Thyroid gland (tissue), 4 donors: ENCODE measurements at regions not wholly inside any gene's neighbourhood (a gene's known extent, or its start where the extent isn't known, plus 50 kb on each side); places are given as distances from the start of the nearest gene placed in this dataset.

Experiments used
- POLR2A ChIP-seq, 2 donors: fragments of 450-650 bp; IDR thresholded peaks; one replicate each; pipeline ENCODE4 v1.6.1; 2017; ENCODE audit warnings: antibody characterized with exemption in 2 of 2, mild to moderate bottlenecking in 2 of 2, moderate library complexity in 1 of 2
- TF ChIP-seq, protein P1 (sequence below), 6 experiments: fragments of 200-600 bp in 3 of 6; fragments of 450-650 bp in 3 of 6; sonication (generic) in 3 of 6; IDR thresholded peaks; one replicate each; pipeline ENCODE4 v1.5.1; 2016 to 2019; ENCODE audit warnings: antibody characterized with exemption in 6 of 6, mild to moderate bottlenecking in 2 of 6, inconsistent platforms in 1 of 6, moderate library complexity in 1 of 6

GRCh38 chr4:72627723-72628122 lies 58.7 kb upstream of the ADAMTS3 start:
- TF ChIP-seq, protein P1, sequence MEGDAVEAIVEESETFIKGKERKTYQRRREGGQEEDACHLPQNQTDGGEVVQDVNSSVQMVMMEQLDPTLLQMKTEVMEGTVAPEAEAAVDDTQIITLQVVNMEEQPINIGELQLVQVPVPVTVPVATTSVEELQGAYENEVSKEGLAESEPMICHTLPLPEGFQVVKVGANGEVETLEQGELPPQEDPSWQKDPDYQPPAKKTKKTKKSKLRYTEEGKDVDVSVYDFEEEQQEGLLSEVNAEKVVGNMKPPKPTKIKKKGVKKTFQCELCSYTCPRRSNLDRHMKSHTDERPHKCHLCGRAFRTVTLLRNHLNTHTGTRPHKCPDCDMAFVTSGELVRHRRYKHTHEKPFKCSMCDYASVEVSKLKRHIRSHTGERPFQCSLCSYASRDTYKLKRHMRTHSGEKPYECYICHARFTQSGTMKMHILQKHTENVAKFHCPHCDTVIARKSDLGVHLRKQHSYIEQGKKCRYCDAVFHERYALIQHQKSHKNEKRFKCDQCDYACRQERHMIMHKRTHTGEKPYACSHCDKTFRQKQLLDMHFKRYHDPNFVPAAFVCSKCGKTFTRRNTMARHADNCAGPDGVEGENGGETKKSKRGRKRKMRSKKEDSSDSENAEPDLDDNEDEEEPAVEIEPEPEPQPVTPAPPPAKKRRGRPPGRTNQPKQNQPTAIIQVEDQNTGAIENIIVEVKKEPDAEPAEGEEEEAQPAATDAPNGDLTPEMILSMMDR (IDR thresholded peaks at IDR 0.05), result no peak
- TF ChIP-seq POLR2A (IDR thresholded peaks at IDR 0.05), result no peak
